ENCODE measurements at regions not wholly inside any gene's neighbourhood (a gene's known extent, or its start where the extent isn't known, plus 50 kb on each side); places are given as distances from the start of the nearest gene placed in this dataset.
"Not testable (repeated sequence)": the region's sequence is repeated elsewhere in the genome, so short reads cannot be mapped to it uniquely, and the experiment has no call there.

DNA sequence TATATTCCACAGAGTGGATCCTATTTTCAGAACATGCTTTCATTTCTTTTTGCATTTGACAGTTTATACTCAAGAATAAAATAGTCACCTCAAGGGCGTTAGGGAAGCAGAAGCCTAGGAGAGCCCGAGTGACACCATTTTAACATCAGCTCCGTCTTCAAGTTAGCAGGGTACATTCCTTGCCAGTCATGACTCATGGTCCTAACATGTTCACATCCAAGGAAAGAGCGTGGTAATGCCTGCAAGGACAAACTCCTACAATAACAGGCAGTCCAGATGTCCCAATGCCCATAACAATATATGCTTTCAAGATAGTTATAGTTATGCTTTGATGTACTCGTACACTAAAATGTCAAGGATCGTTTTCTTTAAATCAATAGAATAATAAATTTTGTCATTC lies 93.9 kb upstream of the FAM240B start:
- DNase-seq (ENCODE audit: low read depth): peak; percentile 48

DNA sequence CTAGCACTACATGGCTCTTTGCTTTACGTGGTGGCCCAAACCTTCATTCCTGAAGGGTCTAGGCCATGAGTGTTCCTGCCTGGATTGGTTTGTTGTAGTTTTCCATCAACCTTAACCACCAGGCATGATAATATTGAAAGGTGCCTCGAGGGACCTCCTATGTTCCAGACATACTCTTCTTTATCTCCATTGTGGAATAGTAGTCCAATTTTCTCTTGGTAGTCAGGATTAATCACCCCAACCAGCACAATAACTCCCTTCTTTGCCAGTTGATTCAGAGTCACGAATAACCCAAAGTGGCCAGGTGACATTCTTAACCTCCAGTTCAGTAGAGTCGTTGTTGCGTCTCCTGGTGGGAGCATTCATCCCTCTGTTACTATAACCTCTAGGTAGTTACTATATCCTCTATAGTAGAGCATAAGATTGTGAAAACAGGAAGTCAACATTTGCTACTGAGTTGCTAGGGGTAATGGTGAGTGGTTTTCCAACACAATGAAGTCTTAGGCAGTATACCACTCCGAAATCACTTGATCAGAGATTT lies 88.1 kb upstream of the FAM240B start:
- H3K4me3 ChIP-seq (ENCODE audit: low read length): not testable (repeated sequence)
- DNase-seq (ENCODE audit: low read depth): peak; percentile 40

More for the DNA sequence above, 93.9 kb upstream of the FAM240B start:
- H3K4me3 ChIP-seq (ENCODE audit: low read length): not testable (repeated sequence)

DNA sequence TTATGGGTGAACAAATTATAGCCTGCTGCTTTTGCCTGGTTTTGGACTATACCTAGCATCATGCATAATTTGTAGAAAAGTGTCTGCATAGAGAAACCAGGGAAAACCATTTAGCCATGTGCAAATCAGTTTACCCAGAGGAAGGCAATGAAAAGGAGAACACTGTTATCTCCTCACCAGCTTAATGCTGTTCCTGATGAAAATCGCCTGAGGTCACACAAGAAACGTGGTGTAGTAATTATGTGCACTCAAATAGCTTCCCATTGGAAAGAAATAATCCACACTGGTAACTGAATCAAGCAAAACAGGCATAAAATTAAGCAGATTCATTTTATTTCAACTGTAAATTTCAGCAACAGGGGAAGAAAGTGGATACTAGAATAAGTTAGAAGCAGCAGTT lies 51.7 kb upstream of the FAM240B start:
- TF ChIP-seq, protein P1, sequence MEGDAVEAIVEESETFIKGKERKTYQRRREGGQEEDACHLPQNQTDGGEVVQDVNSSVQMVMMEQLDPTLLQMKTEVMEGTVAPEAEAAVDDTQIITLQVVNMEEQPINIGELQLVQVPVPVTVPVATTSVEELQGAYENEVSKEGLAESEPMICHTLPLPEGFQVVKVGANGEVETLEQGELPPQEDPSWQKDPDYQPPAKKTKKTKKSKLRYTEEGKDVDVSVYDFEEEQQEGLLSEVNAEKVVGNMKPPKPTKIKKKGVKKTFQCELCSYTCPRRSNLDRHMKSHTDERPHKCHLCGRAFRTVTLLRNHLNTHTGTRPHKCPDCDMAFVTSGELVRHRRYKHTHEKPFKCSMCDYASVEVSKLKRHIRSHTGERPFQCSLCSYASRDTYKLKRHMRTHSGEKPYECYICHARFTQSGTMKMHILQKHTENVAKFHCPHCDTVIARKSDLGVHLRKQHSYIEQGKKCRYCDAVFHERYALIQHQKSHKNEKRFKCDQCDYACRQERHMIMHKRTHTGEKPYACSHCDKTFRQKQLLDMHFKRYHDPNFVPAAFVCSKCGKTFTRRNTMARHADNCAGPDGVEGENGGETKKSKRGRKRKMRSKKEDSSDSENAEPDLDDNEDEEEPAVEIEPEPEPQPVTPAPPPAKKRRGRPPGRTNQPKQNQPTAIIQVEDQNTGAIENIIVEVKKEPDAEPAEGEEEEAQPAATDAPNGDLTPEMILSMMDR (IDR thresholded peaks at IDR 0.05; ENCODE audit: insufficient read depth, low read depth, low read length, missing control alignments): no peak
- no peak for DNase-seq (ENCODE audit: low read depth)
- no peak overlapping the region for H3K4me3 ChIP-seq (ENCODE audit: low read length)
